ENCODE measurements at regions not wholly inside any gene's neighbourhood (a gene's known extent, or its start where the extent isn't known, plus 50 kb on each side); places are given as distances from the start of the nearest gene placed in this dataset.

DNA sequence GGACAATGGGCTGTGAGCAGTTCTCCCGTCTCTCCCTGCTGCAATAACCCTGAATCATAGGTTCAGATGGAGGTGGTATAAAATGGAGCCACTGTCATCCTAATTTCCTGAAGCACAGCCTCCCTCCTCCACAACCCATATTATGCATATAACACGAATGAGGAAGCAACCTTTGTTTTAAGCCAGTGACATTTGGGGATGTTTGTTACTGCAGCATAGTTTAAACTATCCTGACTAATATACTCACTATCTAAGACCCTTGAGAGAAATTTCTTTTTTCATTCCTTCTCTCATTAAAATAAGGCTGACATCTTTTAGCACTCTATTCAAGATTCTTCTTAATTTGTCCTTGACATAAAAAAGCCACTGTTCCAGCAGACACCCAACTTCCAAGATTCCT, 413.4 kb downstream of the SOX9 start:
- in situ Hi-C loops (cut with MboI; ENCODE audit: low sequenced_read_pairs) = loop anchor here (25.0 kb wide), 2 partner anchors 1772 to 1897 kb away; no protein-coding TSS in a partner anchor

DNA sequence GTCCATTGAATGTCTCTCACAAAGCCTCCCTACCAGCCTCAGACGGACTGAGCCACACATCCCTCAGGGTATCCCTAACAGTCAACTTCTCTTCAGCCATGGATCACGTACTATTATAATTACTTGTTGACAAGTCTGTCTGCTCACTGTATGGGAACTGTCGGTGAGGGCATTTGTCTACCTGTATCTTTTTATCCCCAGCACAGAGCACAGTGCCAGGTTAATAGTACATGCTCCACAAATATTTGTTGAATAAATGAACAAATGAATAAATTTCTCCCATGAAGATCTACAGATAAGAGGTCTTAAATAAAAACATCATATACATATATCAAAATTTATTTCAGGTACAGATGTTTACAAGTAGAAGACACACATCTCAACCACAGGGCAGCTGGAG, 414.0 kb downstream of the SOX9 start:
- in situ Hi-C loops (cut with MboI; ENCODE audit: low sequenced_read_pairs) = loop anchor here (25.0 kb wide), 2 partner anchors 1772 to 1897 kb away; no protein-coding TSS in a partner anchor

- in situ Hi-C loops (cut with MboI; ENCODE audit: low sequenced_read_pairs) = loop anchor here (25.0 kb wide), 2 partner anchors 1773 to 1898 kb away; no protein-coding TSS in a partner anchor
These were observed 414.5 kb downstream of the SOX9 start for GRCh38 chr17:72535346-72535745.

DNA sequence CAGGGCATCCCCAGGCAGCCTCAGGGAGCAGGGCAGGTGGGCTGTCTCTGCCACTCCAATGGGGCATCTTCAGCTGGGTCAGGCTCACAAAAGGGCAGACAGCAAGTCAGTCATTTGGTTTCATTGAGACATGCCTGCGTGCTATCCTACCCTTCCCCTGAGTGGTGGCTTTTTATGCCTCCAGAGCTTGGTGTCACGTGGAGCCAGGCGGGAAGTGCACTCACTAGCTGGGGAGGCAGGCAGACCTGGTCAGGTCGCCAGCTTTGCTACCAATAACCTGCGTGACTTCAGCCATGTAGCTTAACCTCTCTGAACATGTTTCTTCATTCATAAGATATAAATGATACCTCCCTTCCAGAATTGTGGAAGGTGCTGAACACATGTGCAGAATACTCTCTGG, 415.0 kb downstream of the SOX9 start:
- in situ Hi-C loops (cut with MboI; ENCODE audit: low sequenced_read_pairs) = loop anchor here (25.0 kb wide), 2 partner anchors 1773 to 1898 kb away; no protein-coding TSS in a partner anchor

DNA sequence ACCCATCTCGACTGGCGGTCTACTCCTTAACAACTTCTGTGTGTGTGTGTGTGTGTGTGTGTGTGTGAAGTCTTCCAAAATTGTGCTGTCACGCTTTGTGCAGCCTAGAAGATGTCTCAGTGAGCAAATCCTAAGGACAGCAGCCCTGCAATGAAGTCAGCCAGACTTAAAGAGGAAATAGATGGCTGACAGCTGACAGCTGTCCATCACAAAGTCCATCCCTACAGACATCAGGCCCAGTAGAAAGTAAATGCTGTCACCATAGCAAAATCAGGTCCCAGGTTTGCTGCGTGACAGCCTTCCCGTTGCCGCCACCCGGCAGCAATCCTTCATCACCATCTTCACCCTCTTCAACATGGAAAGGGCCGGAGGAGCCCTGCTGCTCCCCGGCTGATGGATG, 416.0 kb downstream of the SOX9 start:
- in situ Hi-C loops (cut with MboI; ENCODE audit: low sequenced_read_pairs) = loop anchor here (25.0 kb wide), 2 partner anchors 1774 to 1899 kb away; no protein-coding TSS in a partner anchor

GRCh38 chr17:72538443-72538842, 417.6 kb downstream of the SOX9 start:
- in situ Hi-C loops (cut with MboI; ENCODE audit: low sequenced_read_pairs) = loop anchor here (25.0 kb wide), 2 partner anchors 1776 to 1901 kb away; no protein-coding TSS in a partner anchor

DNA sequence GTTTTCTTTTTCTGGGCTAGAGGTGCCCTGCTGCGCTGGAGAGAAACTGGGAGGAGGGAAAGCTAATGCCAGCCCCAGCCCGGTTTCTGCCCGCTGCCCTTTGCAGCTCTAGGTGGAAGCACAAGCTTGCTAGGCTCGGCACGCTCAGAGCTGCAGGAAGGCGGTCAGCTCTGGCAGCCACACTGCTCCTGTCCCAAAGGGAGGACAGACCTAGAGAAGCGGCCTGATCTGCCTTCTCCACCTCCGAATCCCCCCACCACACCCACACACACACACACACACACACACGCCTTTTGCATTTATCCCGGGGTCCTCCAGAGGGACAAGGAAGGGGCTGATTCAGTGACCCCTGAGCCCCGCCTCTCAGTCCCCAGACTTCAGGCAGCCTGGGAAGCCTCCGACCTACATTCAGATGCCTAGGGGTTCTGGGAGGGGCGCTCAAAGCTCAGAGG, 418.1 kb downstream of the SOX9 start:
- in situ Hi-C loops (cut with MboI; ENCODE audit: low sequenced_read_pairs) = loop anchor here (25.0 kb wide), 2 partner anchors 1777 to 1902 kb away; no protein-coding TSS in a partner anchor

GRCh38 chr17:72539981-72540897, 419.4 kb downstream of the SOX9 start:
- in situ Hi-C loops (cut with MboI; ENCODE audit: low sequenced_read_pairs) = loop anchor here (25.0 kb wide), 2 partner anchors 1778 to 1903 kb away; no protein-coding TSS in a partner anchor

- in situ Hi-C loops (cut with MboI; ENCODE audit: low sequenced_read_pairs) = loop anchor here (25.0 kb wide), 2 partner anchors 1780 to 1905 kb away; no protein-coding TSS in a partner anchor
These were observed 421.5 kb downstream of the SOX9 start for GRCh38 chr17:72542317-72542716.

GRCh38 chr17:72545766-72546165, 424.9 kb downstream of the SOX9 start:
- in situ Hi-C loops (cut with MboI; ENCODE audit: low sequenced_read_pairs) = loop anchor here (25.0 kb wide), 2 partner anchors 1783 to 1908 kb away; no protein-coding TSS in a partner anchor

DNA sequence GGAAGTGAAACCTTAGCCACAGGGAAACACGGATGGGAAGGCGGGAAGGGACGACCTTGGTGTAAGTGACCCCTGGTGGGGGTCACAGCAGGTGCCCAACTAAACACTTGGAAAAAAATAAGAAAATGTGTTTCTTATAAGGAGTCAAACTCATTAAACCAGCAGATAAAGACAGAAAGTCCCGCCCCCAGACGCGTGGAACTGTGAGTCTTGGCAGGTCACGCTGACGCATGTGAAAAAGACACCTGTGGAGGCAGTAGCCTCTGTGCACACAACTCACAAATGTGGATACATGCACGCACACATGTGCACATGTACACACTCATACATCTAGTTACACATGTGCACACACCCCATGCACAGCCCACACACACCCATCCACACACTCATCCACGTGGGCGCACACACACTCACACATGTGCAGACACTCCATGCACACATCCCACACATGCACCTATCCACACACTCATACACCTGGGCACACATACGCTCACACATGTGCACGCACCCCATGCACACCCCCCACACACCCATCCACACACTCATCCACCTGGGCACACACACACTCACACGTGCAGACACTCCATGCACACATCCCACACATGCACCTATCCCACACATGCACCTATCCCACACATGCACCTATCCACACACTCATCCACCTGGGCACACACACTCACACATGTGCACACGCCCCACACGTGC, 432.4 kb downstream of the SOX9 start:
- in situ Hi-C loops (cut with MboI; ENCODE audit: low sequenced_read_pairs) = loop anchor here (25.0 kb wide), 1 partner anchor 634 kb away; the partner anchor contains the start of gene COG1

- in situ Hi-C loops (cut with MboI; ENCODE audit: low sequenced_read_pairs) = loop anchor here (25.0 kb wide), 1 partner anchor 633 kb away; the partner anchor contains the start of gene COG1
These were observed 433.7 kb downstream of the SOX9 start for GRCh38 chr17:72554508-72554907.

DNA sequence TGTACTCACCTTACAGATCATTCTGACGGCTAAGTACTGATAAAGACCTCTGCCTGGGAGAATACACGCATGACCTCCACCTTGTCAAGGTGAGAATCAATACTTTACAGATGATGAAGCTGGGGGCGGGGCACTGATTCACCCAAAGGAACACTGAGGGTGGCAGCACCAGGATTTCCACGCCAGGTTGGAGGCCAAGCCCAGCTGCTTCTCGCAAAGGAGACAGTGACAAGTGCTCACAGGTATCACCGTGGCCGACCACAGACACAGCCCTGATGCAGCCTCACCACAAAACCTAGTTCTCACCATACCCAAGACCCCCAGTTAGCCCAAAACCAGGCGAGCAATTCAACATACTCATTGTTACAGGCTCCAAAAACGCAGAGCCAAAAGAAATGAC, 434.2 kb downstream of the SOX9 start:
- in situ Hi-C loops (cut with MboI; ENCODE audit: low sequenced_read_pairs) = loop anchor here (25.0 kb wide), 1 partner anchor 632 kb away; the partner anchor contains the start of gene COG1

DNA sequence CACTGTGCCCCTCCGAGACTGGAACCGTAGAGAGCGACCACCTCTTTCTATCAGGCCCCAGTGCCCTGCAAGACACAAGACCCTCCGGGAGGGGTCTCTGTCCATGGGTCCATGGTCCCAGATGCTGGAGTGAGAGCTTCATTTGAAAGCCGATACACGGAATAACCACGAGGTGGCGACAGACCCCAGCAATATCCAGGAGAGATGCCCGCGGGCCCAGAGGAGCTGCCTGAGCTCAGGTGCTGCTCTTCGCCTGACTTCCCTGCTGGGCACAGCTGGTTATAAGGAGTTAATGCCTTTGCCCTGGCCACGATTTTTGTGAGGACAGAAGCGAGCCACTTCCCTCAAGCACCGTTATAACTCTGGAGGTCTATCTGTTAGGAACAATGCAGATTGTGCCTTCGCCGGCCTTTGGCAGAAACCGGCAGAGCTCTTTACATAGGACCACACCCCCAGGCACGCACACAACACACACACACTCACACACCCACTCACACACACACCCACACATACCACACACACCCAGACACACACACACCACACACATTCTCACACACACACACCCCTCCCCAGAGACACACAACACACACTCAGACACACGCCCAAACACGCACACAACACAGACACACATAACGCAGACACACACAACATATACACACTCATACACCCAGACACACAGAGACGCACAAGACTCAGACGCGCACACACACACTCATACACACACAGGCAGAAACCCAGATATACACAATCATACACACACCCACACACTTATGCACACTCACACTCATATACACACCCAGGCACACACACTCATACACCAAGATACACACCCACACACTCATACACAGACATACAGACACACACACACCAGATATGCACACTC, 436.4 kb downstream of the SOX9 start:
- in situ Hi-C loops (cut with MboI; ENCODE audit: low sequenced_read_pairs) = loop anchor here (25.0 kb wide), 1 partner anchor 630 kb away; the partner anchor contains the start of gene COG1

DNA sequence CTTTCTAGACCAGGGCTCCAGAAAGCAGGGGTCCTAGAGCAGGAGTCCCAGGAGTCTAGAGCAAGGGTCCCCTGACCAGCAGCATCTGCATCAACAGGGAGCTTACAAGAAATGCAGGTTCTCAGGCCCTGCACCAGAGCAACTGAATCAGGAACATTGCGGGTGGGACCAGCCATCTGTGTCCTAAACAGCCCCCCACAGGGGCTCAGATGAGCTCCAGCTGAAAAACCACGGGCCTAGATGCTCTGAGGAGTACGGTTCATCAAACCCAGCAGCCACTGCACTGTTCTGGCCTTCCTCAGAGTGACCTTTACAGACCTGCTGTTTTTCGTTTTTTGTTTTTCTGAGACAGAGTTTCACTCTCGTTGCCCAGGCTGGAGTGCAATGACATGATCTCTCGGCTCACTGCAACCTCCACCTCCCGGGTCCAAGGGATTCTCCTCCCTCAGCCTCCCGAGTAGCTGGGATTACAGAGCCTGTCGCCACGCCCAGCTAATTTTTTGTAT, 438.2 kb downstream of the SOX9 start:
- in situ Hi-C loops (cut with MboI; ENCODE audit: low sequenced_read_pairs) = loop anchor here (25.0 kb wide), 1 partner anchor 628 kb away; the partner anchor contains the start of gene COG1

DNA sequence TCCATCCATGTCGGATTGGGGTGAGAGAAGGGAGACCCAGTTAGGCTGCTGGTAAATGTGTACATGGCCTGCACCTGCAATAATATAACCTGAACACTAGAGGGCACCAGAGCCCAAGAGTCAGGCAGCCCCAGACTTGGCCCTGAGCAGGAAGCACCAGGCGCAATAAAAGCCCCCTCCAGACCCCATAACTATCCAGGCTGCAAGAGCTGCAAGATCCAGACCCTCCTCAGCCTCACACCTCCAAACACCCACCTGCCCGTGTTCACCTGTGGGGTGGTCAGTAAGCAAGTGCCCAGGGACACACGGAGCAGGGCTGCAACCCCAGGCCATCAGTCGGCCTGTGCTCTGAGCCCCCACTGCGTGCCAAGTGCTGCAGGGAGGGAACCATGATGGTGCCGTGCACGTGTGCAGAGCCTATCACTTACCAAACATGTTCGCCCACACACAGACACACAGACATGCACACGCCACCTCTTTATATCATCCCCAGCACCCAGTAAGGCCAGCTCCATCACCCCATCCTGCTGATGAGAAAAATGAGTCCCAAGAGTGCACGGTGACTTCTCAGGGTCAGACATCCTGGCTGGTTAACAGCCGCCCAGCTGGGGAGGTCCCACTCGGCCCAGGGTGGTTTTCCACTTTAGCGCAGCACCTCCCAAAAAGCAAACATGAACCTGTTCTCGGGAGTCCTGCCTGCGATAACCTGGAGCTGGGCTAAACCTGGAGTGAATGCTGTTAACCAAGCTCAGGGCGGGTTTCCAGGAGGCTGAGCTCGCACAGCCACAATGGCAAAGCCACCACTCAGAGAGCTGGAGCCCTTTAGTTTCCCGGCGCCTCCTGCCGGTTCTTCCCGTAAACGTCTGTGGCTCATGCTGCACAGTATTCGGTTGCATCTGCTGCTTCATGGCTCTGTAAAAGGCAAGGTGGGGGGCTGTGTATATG, 439.8 kb downstream of the SOX9 start:
- in situ Hi-C loops (cut with MboI; ENCODE audit: low sequenced_read_pairs) = loop anchor here (10.0 to 25.0 kb wide), 3 partner anchors 154 to 814 kb away; partner anchors contain the start of gene COG1

- in situ Hi-C loops (cut with MboI; ENCODE audit: low sequenced_read_pairs) = loop anchor here (10.0 to 25.0 kb wide), 3 partner anchors 154 to 814 kb away; partner anchors contain the start of gene COG1
These were observed 440.4 kb downstream of the SOX9 start for GRCh38 chr17:72561266-72561665.

DNA sequence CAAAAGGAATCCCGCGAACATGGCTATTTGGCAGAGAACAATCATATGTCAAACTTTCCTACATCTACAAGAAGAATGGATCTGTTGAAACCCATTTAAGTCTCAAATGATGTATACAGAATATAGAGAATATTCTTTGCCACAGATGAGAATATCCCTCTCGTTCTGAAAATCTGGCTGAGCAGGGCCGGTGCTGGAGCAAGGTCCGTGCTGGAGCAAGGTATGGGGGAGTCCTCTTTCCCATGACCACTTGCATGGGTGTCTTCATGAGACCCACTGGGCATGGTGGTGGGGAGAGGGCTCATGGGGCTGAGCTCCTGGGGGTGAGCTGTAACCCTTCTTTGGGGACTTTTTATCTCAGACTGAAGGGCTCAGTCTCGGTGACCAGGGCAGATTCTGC, 440.9 kb downstream of the SOX9 start:
- in situ Hi-C loops (cut with MboI; ENCODE audit: low sequenced_read_pairs) = loop anchor here (10.0 to 25.0 kb wide), 3 partner anchors 153 to 813 kb away; partner anchors contain the start of gene COG1
